Adrenal gland (tissue), 9 donors: ENCODE measurements at regions not wholly inside any gene's neighbourhood (a gene's known extent, or its start where the extent isn't known, plus 50 kb on each side); places are given as distances from the start of the nearest gene placed in this dataset.
"Not testable (repeated sequence)": the region's sequence is repeated elsewhere in the genome, so short reads cannot be mapped to it uniquely, and the experiment has no call there.

Experiments used
- DNase-seq, 7 donors: peaks; one replicate each; pipeline ENCODE4 v3.0.0-alpha.2; 2019 to 2020
- H3K27ac ChIP-seq, 5 donors: fragments of 200-600 bp; sonication (generic) in 4 of 5; 1 replicate in 3 of 5; 2 replicates in 2 of 5; pipeline versions ENCODE4 v1.5.1 to v1.8.0; 2016 to 2020; ENCODE audit warnings: mild to moderate bottlenecking in 1 of 5
- H3K27me3 ChIP-seq: fragments of 200-600 bp; 2 replicates; pipeline ENCODE4 v1.8.0; 2021
- H3K36me3 ChIP-seq, 2 donors: fragments of 200-600 bp; replicated peaks in 1 of 2; 1 replicate in 1 of 2; 2 replicates in 1 of 2; pipeline versions ENCODE4 v1.5.1 to v1.8.0; 2018 to 2022
- H3K4me1 ChIP-seq, 2 donors: fragments of 200-600 bp; replicated peaks in 1 of 2; 1 replicate in 1 of 2; 2 replicates in 1 of 2; pipeline versions ENCODE4 v1.5.1 to v1.8.0; 2018 to 2021
- H3K4me3 ChIP-seq, 4 donors: fragments of 200-600 bp; sonication (generic) in 3 of 4; one replicate each; pipeline ENCODE4 v1.5.1; 2016 to 2018
- H3K9me3 ChIP-seq, 3 donors: fragments of 200-600 bp; sonication (generic) in 1 of 3; replicated peaks in 1 of 3; 1 replicate in 2 of 3; 2 replicates in 1 of 3; pipeline versions ENCODE4 v1.5.1 to v1.8.0; 2016 to 2021
- POLR2A ChIP-seq, 2 donors: fragments of 450-650 bp; IDR thresholded peaks; one replicate each; pipeline ENCODE4 v1.6.1; 2017; ENCODE audit warnings: antibody characterized with exemption in 2 of 2, mild to moderate bottlenecking in 2 of 2, moderate library complexity in 1 of 2
- WGBS, 4 donors: extraction: QIAGEN DNeasy Blood & Tissue Kit in 2 of 4; methylation state at CpG; one replicate each; pipeline versions ENCODE4 v1.1.5 to v1.1.7; 2013 to 2017; 5-methylcytosine and 5-hydroxymethylcytosine counted together
- intact Hi-C, 2 donors: fragments of 100-400 bp; cut with DNase I; formaldehyde crosslinking; loops; one replicate each; pipeline versions ENCODE4 v1.14.1 to v1.15.0; 2022 to 2023
- TF ChIP-seq, protein P1 (sequence below), 6 experiments: fragments of 450-650 bp in 4 of 6; fragments of 200-600 bp in 2 of 6; sonication (generic) in 1 of 6; IDR thresholded peaks; 1 replicate in 5 of 6; 2 replicates in 1 of 6; pipeline versions ENCODE4 v1.5.1 to v1.8.0; 2016 to 2021; ENCODE audit warnings: antibody characterized with exemption in 6 of 6, mild to moderate bottlenecking in 2 of 6, moderate library complexity in 1 of 6
- donor health status: healthy with polysubstance abuse.
- donor health status: Bipolar disorder and iron deficiency.
- donor health status: DM: yes; HTN: yes; CAD: no.
- donor health status: DM: no; HTN: no; CAD: no.
- donor health status: DM: no; HTN: no; CAD: no.

DNA sequence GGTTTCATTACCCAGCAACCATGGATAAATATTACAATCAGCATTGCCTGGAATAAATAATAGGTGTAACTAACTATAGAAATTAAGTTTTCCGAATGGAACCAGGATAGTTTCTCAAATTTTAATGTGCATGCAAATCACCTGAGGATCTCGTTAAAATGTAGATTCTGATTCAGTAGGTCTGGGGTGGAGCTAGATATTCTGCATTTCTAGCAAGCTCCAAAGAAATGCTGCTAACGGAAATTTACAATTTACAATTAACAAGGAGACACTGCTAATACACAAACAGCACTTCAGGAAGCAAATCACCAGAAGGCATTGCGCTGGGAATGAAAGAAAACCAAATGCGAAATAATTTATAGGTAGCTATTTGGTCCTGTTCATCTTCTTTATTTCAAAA, 597.5 kb upstream of the KLF12 start:
- H3K9me3 ChIP-seq = no peaks in the 10 kb centered on the region
- TF ChIP-seq, protein P1, sequence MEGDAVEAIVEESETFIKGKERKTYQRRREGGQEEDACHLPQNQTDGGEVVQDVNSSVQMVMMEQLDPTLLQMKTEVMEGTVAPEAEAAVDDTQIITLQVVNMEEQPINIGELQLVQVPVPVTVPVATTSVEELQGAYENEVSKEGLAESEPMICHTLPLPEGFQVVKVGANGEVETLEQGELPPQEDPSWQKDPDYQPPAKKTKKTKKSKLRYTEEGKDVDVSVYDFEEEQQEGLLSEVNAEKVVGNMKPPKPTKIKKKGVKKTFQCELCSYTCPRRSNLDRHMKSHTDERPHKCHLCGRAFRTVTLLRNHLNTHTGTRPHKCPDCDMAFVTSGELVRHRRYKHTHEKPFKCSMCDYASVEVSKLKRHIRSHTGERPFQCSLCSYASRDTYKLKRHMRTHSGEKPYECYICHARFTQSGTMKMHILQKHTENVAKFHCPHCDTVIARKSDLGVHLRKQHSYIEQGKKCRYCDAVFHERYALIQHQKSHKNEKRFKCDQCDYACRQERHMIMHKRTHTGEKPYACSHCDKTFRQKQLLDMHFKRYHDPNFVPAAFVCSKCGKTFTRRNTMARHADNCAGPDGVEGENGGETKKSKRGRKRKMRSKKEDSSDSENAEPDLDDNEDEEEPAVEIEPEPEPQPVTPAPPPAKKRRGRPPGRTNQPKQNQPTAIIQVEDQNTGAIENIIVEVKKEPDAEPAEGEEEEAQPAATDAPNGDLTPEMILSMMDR (IDR thresholded peaks at IDR 0.05) = no peak
- TF ChIP-seq POLR2A (IDR thresholded peaks at IDR 0.05) = no peak
- H3K36me3 ChIP-seq = no peaks in the 10 kb centered on the region
- H3K4me1 ChIP-seq = no peaks in the 10 kb centered on the region
- no peaks in the 10 kb centered on the region for H3K27me3 ChIP-seq
- no peak overlapping the region for H3K4me3 ChIP-seq
- no peak overlapping the region for H3K27ac ChIP-seq
- no peak for DNase-seq
- intact Hi-C loops = no loop called here
- WGBS, 4 donors = 81 to 96% (median 90%) methylated on average over 5 of the region's 5 CpGs

DNA sequence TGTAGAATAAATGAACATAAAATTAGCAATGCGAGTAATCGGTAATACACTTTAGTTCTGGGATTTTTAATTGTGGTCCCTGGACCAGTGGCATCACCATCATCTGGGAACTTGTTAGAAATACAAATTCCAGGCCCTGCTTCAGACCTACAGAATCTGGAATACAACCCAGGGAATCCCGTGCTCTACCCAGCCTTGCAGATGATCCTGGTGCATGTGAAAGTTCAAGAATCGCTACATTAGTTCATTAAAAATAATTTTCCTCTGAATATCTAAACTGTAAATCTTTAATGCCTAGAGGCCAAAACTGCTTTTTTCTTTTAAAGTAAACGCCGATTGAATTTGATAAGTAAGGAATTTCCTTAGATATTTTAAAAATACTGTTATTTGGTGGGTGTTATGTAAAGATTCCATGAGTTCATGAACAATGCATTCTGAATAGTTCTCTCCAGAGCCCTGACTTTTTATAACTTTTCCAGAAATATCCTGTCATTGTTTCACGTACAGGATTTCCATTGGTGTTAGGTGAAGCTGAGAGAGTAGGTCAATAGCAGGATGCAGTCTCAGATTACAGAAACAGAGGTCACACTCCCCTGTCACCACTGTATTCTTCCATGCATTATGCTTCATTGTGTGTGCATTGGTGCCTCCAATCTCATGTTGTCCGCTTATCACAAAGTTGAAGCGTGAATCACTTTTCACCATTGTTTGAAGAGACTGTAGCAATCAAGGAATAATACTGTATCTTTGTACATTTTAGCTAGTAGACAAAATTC, 596.5 kb upstream of the KLF12 start:
- 81 to 87% (median 85%) methylated on average over 9 of the region's 9 CpGs for WGBS, 4 donors
- H3K4me3 ChIP-seq = no peak overlapping the region
- H3K27me3 ChIP-seq = no peaks in the 10 kb centered on the region
- no peaks in the 10 kb centered on the region for H3K36me3 ChIP-seq
- H3K4me1 ChIP-seq = no peaks in the 10 kb centered on the region
- intact Hi-C loops = no loop called here
- TF ChIP-seq POLR2A (IDR thresholded peaks at IDR 0.05) = no peak
- TF ChIP-seq, protein P1 (IDR thresholded peaks at IDR 0.05) = no peak
- no peaks in the 10 kb centered on the region for H3K9me3 ChIP-seq
- DNase-seq = no peak
- H3K27ac ChIP-seq = no peak overlapping the region

DNA sequence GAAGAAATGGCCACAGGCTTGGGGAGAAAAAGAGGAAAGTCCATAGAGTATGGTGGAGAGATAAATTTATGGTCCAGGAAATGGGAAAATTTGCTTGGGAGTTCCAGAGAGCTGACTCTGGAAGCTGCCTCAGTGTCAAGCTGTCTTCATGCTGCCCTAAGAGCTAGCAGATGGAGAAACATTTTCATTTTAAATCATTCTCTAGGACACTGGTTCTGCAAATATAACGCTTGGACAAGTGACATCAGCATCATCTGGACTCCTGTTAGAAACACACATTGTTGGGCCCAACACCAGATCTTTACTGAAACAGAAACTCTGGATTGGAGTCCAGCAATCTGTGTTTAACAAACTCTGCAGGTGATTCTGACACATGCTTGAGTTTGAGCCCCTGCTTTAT, 592.0 kb upstream of the KLF12 start:
- WGBS, 4 donors = 77 to 100% (median 79%) methylated on average over 1 of the region's 1 CpG
- Histone ChIP-seq H3K9me3 (no peaks in the 10 kb centered on the region), H3K27me3 (no peaks in the 10 kb centered on the region), H3K4me3 (no peak overlapping the region), H3K27ac (no peak overlapping the region), H3K4me1 (no peaks in the 10 kb centered on the region), H3K36me3 (no peaks in the 10 kb centered on the region)
- no peak for DNase-seq
- intact Hi-C loops = no loop called here
- TF ChIP-seq, protein P1 (IDR thresholded peaks at IDR 0.05) = no peak
- TF ChIP-seq POLR2A (IDR thresholded peaks at IDR 0.05) = no peak

DNA sequence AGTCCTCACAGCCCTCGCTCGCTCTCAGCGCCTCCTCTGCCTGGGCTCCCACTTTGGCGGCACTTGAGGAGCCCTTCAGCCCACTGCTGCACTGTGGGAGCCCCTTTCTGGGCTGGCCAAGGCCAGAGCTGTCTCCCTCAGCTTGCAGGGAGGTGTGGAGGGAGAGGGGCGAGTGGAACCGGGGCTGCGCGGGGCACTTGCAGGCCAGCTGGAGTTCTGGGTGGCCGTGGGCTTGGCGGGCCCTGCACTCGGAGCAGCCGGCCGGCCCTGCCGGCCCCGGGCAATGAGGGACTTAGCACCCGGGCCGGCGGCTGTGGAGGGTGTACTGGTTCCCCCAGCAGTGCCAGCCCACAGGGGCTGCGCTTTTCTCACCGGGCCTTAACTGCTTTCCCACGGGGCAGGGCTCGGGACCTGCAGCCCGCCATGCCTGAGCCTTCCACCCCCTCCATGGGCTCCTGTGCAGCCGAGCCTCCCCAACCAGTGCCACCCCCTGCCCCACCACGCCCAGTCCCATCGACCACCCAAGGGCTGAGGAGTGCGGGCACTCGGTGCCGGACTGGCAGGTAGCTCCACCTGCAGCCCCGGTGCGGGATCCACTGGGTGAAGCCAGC, 584.1 kb upstream of the KLF12 start:
- intact Hi-C loops, H3K4me3 ChIP-seq, DNase-seq, H3K27me3 ChIP-seq, H3K9me3 ChIP-seq, H3K27ac ChIP-seq, H3K36me3 ChIP-seq, H3K4me1 ChIP-seq: not testable (repeated sequence)
- 91 to 96% (median 94%) methylated on average over 8 to 31 of the region's 31 CpGs for WGBS, 4 donors

DNA sequence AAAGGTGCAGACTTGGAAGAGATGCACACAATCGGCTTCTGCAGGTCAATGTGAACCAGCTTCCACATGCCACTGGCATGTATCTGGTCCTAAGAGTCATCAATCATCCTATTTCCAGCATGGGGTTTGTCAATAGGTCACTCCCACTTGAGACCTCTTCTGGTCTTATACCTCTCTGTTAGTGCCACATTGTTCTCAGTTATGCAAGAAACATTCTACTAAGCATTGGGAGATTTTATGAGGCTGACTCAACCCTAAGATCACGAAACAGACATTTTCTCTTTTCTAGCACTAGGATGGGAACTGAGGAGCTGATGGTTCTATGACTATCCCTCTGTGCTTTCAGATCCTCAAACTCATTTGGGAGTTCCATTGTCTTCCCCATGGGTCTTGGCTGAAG, 581.5 kb upstream of the KLF12 start:
- intact Hi-C loops = no loop called here
- H3K36me3 ChIP-seq = no peaks in the 10 kb centered on the region
- H3K4me1 ChIP-seq = no peaks in the 10 kb centered on the region
- no peaks in the 10 kb centered on the region for H3K27me3 ChIP-seq
- no peak overlapping the region for H3K4me3 ChIP-seq
- DNase-seq = no peak
- H3K9me3 ChIP-seq = no peaks in the 10 kb centered on the region
- WGBS, 4 donors = 78 to 100% (median 88%) methylated on average over 2 of the region's 2 CpGs
- no peak overlapping the region for H3K27ac ChIP-seq
- TF ChIP-seq, protein P1 (IDR thresholded peaks at IDR 0.05) = no peak
- no peak for TF ChIP-seq POLR2A (IDR thresholded peaks at IDR 0.05)
